GM12891 (cell line): ENCODE measurements at regions not wholly inside any gene's neighbourhood (a gene's known extent, or its start where the extent isn't known, plus 50 kb on each side); places are given as distances from the start of the nearest gene placed in this dataset.
"Not testable (repeated sequence)": the region's sequence is repeated elsewhere in the genome, so short reads cannot be mapped to it uniquely, and the experiment has no call there.

Source experiments
- DNase-seq: peaks from one replicate; pipeline ENCODE4 v3.0.0; 2011; ENCODE audit warnings: low spot score; ENCODE audit not compliant: insufficient read length
- FAIRE-seq: peaks from 2 replicates; lab custom pipeline; 2011; peaks lifted over from hg19 to GRCh38; lab: Jason Lieb, UNC
- PAX5 ChIP-seq: IDR thresholded peaks from 2 replicates; pipeline ENCODE4 v1.6.1; 2011; ENCODE audit warnings: low read length, moderate library complexity, mild to moderate bottlenecking; ENCODE audit not compliant: insufficient read depth, severe bottlenecking
- POLR2A ChIP-seq: IDR thresholded peaks from 2 replicates; pipeline ENCODE4 v1.6.1; 2011; ENCODE audit warnings: low read depth, low read length, control low read depth
- POLR2AphosphoS5 ChIP-seq: IDR thresholded peaks from 2 replicates; pipeline ENCODE4 v1.6.1; 2011; ENCODE audit warnings: low read depth, low read length, control low read depth
- POU2F2 ChIP-seq: IDR thresholded peaks from 2 replicates; pipeline ENCODE4 v1.6.1; 2011; ENCODE audit warnings: low read depth, mild to moderate bottlenecking, control low read depth, low read length, moderate library complexity
- SPI1 ChIP-seq: IDR thresholded peaks from 2 replicates; pipeline ENCODE4 v1.6.1; 2011; ENCODE audit warnings: low read depth, low read length, control low read depth
- TAF1 ChIP-seq: IDR thresholded peaks from 2 replicates; pipeline ENCODE4 v1.6.1; 2011; ENCODE audit warnings: low read depth, low read length, control low read depth

DNA sequence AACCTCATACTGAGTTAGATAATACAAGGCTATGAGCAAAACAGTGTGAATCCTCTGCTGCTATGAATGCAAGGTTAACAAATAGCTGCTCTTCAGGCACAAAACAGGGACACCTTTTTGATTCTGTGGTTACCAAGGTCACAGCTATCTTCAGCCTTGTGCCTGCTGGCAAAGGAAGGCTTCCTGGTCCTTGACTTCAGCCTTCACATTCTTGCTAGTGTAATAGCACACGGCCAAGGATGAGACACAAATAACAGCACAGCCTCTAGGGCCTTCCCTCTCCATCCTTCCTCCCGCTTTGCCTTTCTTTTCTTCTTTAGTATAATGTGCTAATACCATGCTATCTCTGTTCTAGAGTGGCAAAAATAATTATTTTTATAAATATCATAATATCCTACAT is 130.6 kb upstream of the CAV2 start:
- DNase-seq: no peak
- no peak for FAIRE-seq
- TF ChIP-seq SPI1: no peak

GRCh38 chr7:116371536-116371935 is 128.0 kb upstream of the CAV2 start:
- not testable (repeated sequence) for DNase-seq, FAIRE-seq

GRCh38 chr7:116373229-116373628 is 126.3 kb upstream of the CAV2 start:
- DNase-seq, FAIRE-seq: not testable (repeated sequence)

GRCh38 chr7:116377721-116378120 is 121.8 kb upstream of the CAV2 start:
- no peak for FAIRE-seq
- TF ChIP-seq TAF1 (no peak), SPI1 (no peak), POLR2A (no peak), POLR2AphosphoS5 (no peak), PAX5 (no peak), POU2F2 (no peak)
- no peak for DNase-seq

DNA sequence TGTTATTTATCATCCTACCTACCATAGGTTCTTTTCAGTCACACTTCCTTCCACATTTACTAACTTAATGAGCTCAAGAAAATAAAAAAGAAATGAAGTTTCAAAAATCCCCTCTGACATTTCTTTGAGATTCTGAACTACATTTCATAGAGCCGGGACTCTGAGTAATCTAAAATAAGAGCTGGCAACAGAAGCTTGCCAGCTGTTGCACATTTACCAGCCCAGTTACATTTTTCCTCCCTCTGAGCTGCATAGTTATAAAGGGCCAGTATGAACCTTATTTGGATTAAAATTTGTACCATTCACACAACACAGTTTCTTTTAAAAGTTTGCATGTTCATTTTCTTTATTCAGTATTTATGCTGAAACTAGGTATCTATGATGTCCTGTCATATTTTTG is 119.5 kb upstream of the CAV2 start:
- no peak for DNase-seq
- TF ChIP-seq POU2F2: no peak
- no peak for TF ChIP-seq PAX5
- no peak for FAIRE-seq

DNA sequence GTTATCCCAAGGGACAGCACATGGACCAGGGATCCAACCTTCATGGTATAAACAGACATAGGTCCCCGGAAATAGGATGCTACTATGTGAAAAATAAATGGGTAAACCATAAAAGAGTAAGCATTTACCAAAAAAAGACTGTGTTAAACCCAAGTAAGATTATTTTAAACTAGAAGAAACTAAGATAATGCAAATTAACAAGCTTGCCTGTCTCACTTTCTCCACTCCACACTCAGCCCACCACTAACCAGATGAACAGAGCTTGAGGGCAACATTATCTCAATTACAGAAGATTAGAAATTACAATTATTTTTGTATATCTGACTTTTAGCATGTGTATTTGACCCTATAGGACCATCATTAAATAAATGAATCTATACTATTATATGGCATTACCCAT is 117.2 kb upstream of the CAV2 start:
- TF ChIP-seq POU2F2 (no peak), SPI1 (no peak), POLR2A (no peak), PAX5 (no peak), TAF1 (no peak)
- FAIRE-seq (no peak), DNase-seq (no peak)

DNA sequence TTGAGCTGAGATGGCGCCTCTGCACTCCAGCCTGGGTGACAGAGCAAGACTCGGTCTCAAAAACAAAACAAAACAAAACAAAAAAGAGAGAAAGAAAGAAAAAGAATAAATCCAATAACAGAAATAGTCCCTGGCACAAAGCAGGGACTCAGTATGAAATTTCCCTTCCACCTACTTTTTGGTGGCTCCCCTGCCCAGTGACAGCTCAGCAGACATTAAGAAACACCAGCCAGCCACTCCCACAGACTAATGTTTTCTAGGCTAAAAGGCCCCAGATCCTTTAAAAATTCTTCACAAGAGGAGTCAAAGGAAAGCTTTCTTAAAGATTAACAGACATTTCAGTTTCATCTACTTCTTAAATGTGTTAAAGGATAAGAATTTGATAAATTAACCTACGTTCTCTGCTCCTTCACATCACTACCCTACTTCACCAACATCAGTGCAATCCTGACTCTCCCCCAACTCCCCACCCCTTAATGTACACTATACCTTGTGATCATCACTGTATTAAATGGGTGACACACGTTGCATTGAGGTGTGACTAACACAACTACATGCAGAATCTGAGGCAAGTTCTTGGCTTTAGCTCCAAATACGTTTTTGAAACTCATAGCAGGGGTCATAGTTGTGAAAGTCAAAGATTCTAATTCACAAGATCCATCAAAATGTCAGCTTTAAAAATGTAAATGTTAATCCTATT is 114.5 kb upstream of the CAV2 start:
- no peak for DNase-seq
- FAIRE-seq: no peak
- no peak for TF ChIP-seq POLR2AphosphoS5
- no peak for TF ChIP-seq TAF1
- TF ChIP-seq POU2F2: no peak
- TF ChIP-seq PAX5: no peak
- no peak for TF ChIP-seq POLR2A
- no peak for TF ChIP-seq SPI1

GRCh38 chr7:116386674-116387073 is 112.9 kb upstream of the CAV2 start:
- DNase-seq (no peak), FAIRE-seq (no peak)
- TF ChIP-seq PAX5: no peak
- no peak for TF ChIP-seq TAF1
- TF ChIP-seq POLR2A: no peak
- no peak for TF ChIP-seq SPI1
- TF ChIP-seq POLR2AphosphoS5: no peak
- no peak for TF ChIP-seq POU2F2

DNA sequence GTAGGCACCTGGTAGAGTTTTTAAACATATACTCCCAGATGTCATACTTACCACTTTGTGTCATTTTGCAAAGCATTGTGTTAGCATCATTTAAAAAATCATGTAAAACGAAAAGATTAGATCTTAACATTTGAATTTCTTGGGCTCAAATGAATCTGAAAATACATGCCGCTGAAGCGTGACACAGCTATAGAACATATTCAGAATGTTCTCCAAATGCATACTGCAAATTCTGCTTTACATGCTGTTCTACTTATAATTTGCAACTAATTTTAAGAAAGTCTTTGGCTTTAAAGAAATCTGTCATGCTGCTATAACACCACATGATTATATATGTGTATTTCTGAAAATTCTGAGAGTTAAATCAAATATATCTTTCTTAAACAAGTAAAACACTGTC is 109.2 kb upstream of the CAV2 start:
- DNase-seq (no peak), FAIRE-seq (no peak)
- no peak for TF ChIP-seq PAX5
- no peak for TF ChIP-seq TAF1
- no peak for TF ChIP-seq POLR2AphosphoS5
- TF ChIP-seq SPI1: no peak
- no peak for TF ChIP-seq POLR2A
- no peak for TF ChIP-seq POU2F2

DNA sequence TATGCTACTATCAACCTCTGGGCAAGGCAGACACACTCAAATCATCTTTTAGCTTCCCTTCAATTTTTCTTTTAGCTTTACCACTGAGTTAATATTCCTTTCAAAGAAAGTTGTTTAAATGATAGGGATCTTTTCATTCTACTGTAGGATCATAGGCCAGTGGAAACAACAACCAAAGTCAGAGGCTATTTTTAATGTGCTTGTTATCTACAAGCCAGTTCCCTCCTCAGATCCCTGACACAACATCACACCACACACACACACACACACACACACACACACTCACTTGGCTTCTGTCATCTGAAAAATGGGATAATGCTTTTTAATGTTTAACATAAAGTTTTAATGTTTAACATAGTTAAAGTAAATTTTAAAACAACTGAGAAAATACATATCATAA is 106.7 kb upstream of the CAV2 start:
- no peak for TF ChIP-seq POLR2AphosphoS5
- TF ChIP-seq POLR2A: no peak
- no peak for TF ChIP-seq TAF1
- no peak for TF ChIP-seq PAX5
- no peak for TF ChIP-seq SPI1
- no peak for TF ChIP-seq POU2F2
- no peak for DNase-seq
- no peak for FAIRE-seq

DNA sequence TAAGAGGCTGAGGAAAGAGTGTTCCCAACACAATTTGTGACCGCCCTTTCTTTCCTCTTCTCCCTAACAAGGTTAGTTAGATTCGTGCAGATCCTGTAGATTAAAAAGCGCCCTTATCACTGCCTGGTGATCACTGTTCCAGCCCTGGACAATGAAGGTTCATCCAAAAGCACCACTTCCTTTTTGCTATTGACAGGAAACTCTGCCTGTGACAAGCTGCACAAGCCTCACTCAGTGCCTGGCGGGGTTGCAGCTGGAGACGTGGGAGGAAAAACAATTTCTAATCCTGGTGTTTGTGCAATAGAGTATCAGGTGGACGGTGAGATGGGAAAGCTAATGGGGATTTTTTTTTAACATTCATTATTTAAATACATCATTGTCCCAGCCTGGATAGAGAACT is 105.9 kb upstream of the CAV2 start:
- TF ChIP-seq PAX5 (no peak), POLR2AphosphoS5 (no peak), TAF1 (no peak), SPI1 (no peak)
- DNase-seq: no peak
- no peak for FAIRE-seq
